HG03025 (cell line): ENCODE measurements at regions not wholly inside any gene's neighbourhood (a gene's known extent, or its start where the extent isn't known, plus 50 kb on each side); places are given as distances from the start of the nearest gene placed in this dataset.

Experiments used
- ATAC-seq: cut with Tn5 transposase; IDR thresholded peaks from one replicate; pipeline ENCODE4 v1.9.1; 2021; ENCODE audit warnings: mild to moderate bottlenecking, moderate library complexity; ENCODE audit not compliant: unreplicated experiment, low FRiP score

- ATAC-seq: no peak
Observed at GRCh38 chr5:87966213-87966612, 302.4 kb downstream of the TMEM161B start.

- no peak for ATAC-seq
Observed at GRCh38 chr5:87954121-87954520, 314.5 kb downstream of the TMEM161B start.

GRCh38 chr5:87951661-87952060, 317.0 kb downstream of the TMEM161B start:
- no peak for ATAC-seq

GRCh38 chr5:87949676-87950631, 318.7 kb downstream of the TMEM161B start:
- no peak for ATAC-seq

- no peak for ATAC-seq
Observed at GRCh38 chr5:87948486-87948885, 320.2 kb downstream of the TMEM161B start.

- no peak for ATAC-seq
Observed at GRCh38 chr5:87946271-87946670, 322.4 kb downstream of the TMEM161B start.

GRCh38 chr5:87945286-87945650, 323.4 kb downstream of the TMEM161B start:
- no peak for ATAC-seq

- ATAC-seq: no peak
Observed at GRCh38 chr5:87944553-87945285, 323.9 kb downstream of the TMEM161B start.

GRCh38 chr5:87940775-87941174, 327.9 kb downstream of the TMEM161B start:
- no peak for ATAC-seq

- no peak for ATAC-seq
Observed at GRCh38 chr5:87936667-87937066, 332.0 kb downstream of the TMEM161B start.

GRCh38 chr5:87924436-87924835, 344.2 kb downstream of the TMEM161B start:
- no peak for ATAC-seq

- ATAC-seq: no peak
Observed at GRCh38 chr5:87916320-87916719, 352.3 kb downstream of the TMEM161B start.

GRCh38 chr5:87912419-87912818, 356.2 kb downstream of the TMEM161B start:
- no peak for ATAC-seq

GRCh38 chr5:87909382-87909781, 359.3 kb downstream of the TMEM161B start:
- no peak for ATAC-seq

GRCh38 chr5:87906962-87907361, 361.7 kb downstream of the TMEM161B start:
- no peak for ATAC-seq

GRCh38 chr5:87900419-87900818, 368.2 kb downstream of the TMEM161B start:
- no peak for ATAC-seq

GRCh38 chr5:87899721-87900131, 368.9 kb downstream of the TMEM161B start:
- ATAC-seq: no peak

- no peak for ATAC-seq
Observed at GRCh38 chr5:87899208-87899661, 369.4 kb downstream of the TMEM161B start.

GRCh38 chr5:87898574-87898973, 370.1 kb downstream of the TMEM161B start:
- no peak for ATAC-seq

GRCh38 chr5:87888139-87888538, 380.5 kb downstream of the TMEM161B start:
- ATAC-seq: no peak

GRCh38 chr5:87887247-87887646, 381.4 kb downstream of the TMEM161B start:
- ATAC-seq: no peak
